GM19452 (cell line): ENCODE measurements at regions not wholly inside any gene's neighbourhood (a gene's known extent, or its start where the extent isn't known, plus 50 kb on each side); places are given as distances from the start of the nearest gene placed in this dataset.
"Not testable (repeated sequence)": the region's sequence is repeated elsewhere in the genome, so short reads cannot be mapped to it uniquely, and the experiment has no call there.

Experiments
- ATAC-seq: cut with Tn5 transposase; IDR thresholded peaks from one replicate; pipeline ENCODE4 v1.9.1; 2021; ENCODE audit not compliant: unreplicated experiment

DNA sequence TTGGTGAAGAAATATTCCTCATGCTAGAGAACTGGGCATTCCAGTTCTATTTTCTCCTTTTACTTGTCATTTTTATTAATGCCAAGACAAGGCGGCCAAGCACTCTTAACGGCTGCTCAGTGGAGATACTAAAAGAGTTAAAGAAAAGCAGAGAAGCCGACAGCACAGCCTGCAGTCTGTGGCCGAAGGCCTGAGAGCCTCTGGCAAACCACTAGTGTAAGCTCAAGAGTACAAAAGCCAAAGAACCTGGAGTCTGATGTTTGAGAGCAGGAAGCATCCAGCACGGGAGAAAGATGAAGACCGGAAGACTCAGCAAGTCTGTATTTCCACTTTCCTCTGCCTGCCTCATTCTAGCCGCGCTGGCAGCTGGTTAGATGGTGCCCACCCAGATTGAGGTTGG lies 167.1 kb upstream of the FUT9 start:
- no peak for ATAC-seq

DNA sequence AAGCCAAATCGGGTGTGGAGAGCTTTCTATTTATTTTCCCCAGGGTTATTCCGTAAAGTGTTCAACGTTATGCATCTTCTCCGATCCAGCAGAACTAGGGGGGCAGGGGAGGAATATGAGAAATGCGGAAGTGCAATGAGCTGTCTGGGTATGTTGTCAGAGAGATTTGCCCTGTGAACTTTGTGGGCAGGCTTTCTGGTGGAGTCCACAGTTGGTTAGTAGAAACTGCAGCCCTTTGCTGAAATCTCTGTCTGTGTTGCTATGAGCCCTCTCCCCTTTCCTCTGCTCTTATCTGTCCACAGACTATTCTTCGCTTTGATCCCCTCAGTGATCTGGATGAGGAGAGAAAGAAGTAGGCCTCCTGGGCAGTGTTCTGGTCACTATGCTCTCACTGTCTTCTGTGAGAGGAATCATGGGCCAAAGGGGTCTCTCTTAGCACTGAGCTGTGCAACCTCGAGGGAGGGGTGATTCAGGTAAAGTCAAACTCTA lies 158.9 kb upstream of the FUT9 start:
- no peak for ATAC-seq

DNA sequence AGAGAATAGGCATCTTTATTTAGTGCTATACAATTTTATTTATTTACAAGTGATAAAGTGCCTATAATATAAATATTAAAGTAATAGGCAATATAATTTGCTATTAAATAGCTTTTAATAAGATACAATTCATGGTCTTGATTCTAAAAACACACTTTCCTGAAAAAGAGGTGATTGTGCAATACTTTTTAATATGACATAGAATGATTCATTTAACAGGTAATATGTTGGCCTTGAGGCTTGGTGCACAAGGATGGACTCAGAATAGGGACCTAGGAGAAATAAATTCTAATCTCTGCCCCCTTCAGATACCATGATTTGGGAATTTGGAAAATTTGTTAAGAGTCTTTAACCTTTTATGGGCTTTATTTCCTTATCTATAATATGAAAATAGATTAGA lies 149.9 kb upstream of the FUT9 start:
- ATAC-seq = no peak

DNA sequence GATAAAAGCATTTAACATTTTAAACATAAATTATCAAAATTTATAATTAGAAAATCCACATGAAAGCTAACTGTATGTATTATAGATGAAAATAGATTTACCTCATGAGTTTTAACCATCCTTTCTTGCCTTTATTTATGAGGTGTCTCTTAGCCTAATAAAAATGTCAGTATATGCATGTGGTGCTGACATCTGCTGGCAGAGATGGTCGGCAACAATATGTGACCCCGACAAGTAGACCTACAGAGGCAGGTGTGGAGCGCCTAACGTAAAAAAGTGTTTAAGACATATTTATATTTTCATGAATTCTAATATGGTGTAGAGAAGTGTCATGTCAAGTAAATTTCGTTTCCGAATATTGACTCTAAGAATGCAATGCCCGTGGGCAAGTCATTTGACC lies 149.0 kb upstream of the FUT9 start:
- no peak for ATAC-seq

DNA sequence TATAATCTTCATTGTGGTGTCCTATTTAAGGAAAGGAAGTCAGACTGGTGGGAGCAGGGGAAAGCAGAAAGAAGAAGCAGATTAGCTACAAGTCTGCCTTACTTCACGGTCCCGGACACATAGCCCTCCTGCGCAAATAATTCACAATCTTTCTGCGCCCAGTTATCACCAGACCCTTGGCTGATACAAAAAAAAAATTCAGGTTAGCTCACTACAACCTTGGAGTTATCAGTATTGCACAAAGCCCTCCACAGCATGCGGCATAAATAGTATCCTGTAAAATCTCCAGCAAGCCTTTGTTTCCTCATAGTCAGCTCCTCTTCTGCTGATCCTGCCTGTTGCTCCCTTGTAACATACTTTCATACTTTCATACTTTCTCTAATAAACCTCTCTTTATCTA lies 148.6 kb upstream of the FUT9 start:
- no peak for ATAC-seq

DNA sequence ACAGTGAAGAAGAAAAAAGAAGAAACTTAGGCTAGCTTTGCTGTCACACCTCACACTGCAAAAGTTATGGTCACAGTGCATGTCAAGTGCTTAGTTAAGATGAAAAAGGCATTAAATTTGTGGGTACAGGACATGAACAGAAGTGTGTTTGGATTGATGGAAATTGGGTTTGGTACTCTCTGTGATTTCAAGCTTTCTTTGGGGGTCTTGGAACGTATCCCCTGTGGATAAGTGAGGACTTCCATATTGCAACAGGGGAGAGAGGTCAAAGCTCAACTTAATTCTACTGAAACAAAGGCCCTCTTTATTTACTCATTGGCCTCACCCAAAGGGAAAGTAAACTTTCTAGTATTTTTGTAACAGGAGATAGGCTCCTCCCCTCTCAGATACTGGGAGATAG lies 138.3 kb upstream of the FUT9 start:
- no peak for ATAC-seq

DNA sequence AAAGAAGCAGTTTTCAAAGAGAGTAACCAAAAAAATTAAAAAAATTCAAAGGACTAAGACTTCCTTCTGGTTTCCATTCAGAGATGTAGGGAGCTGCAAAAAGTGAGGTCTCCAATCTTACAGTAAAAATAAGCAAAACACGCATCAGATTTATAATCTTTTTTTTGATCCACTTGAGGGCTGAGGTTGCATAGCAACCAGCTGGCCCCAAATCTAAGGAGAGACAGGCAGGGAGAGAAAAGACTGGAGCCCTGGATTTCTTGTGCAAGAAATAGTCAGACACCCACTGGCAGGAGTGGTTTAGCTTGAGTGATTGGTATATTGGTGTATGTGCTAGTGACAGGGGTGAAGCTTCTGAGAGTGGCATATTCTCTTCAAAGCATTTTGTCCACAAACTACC lies 135.9 kb upstream of the FUT9 start:
- no peak for ATAC-seq

DNA sequence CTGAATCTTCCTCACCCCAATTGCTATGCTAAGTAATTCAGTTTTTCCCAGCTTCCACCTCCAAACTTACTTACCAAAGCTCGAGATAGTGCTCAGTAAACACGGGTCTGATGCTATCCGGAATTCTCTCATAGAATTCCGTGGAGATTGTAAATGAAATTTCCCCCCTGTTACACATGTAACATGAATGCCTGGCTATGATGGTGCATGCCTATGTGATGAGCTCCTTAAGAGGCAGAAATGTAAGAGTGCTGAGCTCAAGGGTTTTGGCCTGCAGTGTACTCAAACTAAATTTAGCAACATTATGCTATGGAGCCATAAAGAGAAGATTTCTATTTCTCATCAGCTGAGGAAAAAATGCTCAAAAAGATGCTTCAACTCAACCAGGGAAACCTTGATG lies 133.4 kb upstream of the FUT9 start:
- no peak for ATAC-seq

DNA sequence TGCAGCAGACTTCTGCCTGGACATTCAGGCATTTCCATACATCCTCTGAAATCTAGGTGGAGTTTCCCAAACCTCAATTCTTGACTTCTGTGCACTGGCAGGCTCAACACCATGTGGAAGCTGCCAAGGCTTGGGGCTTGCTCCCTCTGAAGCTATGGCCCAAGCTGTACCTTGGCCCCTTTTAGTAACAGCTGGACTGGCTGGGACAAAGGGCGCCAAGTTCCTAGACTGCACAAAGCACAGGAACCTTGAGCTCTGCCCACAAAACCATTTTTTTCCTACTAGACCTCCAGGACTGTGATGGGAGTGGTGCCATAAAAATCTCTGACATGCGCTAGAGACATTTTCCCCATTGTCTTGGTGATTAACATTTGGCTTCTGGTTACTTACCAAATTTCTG lies 127.1 kb upstream of the FUT9 start:
- ATAC-seq = not testable (repeated sequence)

DNA sequence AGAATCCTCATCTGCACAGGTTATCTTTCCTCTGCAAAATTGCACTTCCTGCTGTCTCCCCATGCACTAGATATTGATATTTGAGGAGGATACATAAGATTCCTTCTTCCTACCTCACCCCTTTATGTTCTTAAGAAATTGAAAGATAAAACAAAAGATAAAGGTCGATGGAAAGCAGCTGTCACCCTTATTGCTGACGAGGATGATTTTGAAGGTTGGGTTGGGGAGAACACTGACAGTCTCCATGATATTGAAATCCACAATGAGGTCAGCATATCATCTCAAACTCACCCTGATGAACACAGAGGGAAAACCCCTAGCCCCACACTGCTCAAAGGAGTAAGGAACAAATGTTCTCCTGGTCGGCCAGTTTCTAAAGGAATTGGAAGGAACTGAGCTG lies 110.6 kb upstream of the FUT9 start:
- ATAC-seq = no peak

DNA sequence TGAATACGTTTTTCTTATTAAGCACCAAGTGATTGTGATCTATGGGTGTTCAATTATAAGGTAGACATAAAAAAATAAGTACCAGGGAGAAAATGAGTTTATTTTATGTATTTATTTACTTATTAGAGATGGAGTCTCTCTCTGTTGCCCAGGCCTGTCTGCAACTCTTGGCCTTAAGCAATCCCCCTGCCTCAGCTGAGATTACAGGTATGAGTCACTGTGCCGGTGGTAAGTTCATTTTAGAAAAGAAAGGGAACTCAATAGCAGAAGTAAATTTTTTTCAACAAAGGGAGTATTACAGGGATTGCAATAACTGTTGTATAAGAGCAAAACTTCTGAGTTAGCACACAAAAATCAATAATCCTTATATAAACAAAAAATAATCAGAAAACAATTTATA lies 98.7 kb upstream of the FUT9 start:
- ATAC-seq = no peak

DNA sequence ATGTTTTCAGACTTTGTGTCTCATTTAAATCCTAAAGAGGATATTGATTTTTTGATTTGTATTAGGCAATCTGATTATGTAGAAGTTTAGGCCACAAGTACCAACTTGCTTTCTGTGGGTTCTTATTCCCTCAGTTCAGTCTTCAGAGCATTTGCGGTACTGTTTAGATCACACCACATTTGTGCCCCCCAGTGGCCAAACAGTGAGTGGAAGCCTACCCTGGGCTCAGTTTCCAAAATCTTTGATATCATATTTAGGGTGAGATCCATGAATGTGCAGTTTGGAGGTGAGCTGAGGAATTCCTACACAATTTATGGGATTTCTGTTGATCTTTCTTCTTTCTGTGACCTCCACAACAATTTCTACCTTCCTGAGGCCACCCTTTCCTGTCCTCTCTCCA lies 92.3 kb upstream of the FUT9 start:
- no peak for ATAC-seq

DNA sequence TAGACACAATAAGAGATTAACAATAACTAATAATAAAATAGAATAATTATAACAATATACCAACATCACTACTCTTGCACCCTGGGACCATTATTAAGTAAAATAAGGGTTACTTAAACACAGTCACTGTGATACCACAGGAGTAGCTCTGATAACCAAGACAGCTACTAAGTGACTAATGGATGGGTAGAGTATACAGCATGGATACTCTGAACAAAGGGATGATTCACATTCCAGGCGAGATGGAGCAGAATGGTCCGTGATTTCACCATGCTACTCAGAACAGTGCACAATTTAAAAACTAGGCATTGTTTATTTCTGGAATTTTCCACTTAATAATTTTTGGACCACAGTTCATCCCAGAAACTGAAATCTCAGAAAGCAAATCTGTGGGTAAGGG lies 80.0 kb upstream of the FUT9 start:
- ATAC-seq = no peak

DNA sequence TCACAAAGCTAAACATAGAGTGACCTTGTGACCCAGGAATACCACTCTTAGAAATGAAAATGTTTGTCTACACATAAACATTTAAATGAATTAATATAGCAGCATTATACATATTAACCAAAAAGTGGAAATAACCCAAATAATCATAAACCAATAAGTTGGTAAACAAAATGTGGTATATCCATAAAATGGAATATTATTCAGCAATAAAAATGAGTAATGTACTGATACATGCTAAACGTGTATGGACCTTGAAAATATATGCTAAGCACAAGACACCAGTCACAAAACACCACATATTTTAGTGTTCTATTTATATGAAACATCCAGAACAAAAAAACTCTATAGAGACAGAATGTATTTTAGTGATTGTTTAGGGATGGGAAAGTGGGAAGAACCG lies 68.9 kb upstream of the FUT9 start:
- ATAC-seq = no peak

DNA sequence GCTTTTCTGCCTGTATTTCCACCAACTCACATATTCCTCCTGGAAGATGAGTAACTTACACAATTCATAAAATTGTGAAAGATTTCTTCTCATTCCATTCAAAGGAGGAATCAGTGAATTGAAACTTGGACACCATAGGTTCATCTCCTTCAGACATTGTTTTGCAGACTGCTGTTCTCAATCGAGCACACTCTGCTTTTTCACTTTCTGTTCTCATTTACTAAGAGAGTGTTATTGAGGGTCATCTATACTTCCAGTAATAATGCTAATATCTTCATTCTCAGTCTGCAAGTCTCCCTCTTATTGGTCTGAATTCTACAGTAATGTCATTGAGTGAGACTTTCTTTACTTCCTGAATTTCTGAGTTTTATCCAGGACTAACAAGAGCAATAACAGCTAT lies 67.5 kb upstream of the FUT9 start:
- no peak for ATAC-seq

DNA sequence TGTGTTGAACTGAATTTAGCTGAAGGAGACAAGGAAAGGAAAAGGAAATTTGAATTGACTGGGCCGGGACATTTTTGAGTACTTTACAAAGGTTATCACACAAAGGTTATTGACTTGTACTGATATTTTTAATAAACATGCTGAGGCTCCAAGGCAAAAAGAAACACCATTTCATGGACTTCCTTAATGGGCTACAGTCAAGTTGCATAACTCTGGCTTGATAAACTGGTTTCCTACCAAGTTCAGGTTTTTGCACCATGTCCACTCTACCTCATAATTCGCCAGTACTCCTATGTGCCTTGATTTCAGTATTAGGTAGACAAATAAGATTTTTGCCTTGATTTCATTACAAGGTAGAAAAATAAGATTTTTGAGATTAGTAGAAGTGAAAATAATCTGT lies 65.8 kb upstream of the FUT9 start:
- no peak for ATAC-seq

DNA sequence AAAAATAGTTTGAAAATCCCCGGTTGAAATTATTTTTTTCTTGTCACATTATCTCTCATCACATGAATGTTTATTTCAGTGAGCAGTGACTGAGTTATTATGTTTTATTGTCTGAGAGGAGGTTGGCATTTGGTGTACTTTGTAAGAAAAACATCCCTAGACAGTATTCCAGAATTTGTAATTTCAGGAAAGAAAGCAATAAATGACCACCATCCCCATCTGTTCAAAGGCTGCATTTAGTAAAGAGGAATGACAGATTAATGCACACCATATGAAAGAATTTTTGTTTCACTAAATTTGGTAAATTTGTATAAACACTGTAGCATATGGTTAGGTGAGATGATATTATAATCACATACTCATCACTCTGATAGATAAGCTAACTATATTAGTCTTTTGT lies 57.1 kb upstream of the FUT9 start:
- no peak for ATAC-seq

DNA sequence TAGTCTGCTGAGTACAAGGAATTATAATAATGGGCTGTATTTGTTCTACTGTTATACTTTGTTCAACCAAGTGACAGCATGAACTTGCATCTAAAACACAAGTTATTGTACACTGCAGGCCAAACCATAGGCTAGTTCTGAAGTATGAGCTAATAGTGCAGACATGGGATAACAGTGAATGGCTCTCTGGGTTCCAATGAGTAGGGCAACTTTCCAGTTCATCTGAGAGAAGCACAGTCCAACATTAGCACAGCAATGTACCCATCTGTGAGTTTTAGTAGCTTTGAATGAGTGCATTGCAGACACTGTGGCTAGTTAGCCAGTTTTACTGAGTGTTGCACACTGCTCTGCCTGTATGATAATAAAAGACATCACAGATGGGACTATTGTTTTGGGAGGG lies 56.5 kb upstream of the FUT9 start:
- ATAC-seq = no peak
